ENCODE measurements at regions not wholly inside any gene's neighbourhood (a gene's known extent, or its start where the extent isn't known, plus 50 kb on each side); places are given as distances from the start of the nearest gene placed in this dataset.

GRCh38 chr1:80656641-80657040 lies 1144.1 kb upstream of the ADGRL2 start (continued):
- TF ChIP-seq, protein P1, sequence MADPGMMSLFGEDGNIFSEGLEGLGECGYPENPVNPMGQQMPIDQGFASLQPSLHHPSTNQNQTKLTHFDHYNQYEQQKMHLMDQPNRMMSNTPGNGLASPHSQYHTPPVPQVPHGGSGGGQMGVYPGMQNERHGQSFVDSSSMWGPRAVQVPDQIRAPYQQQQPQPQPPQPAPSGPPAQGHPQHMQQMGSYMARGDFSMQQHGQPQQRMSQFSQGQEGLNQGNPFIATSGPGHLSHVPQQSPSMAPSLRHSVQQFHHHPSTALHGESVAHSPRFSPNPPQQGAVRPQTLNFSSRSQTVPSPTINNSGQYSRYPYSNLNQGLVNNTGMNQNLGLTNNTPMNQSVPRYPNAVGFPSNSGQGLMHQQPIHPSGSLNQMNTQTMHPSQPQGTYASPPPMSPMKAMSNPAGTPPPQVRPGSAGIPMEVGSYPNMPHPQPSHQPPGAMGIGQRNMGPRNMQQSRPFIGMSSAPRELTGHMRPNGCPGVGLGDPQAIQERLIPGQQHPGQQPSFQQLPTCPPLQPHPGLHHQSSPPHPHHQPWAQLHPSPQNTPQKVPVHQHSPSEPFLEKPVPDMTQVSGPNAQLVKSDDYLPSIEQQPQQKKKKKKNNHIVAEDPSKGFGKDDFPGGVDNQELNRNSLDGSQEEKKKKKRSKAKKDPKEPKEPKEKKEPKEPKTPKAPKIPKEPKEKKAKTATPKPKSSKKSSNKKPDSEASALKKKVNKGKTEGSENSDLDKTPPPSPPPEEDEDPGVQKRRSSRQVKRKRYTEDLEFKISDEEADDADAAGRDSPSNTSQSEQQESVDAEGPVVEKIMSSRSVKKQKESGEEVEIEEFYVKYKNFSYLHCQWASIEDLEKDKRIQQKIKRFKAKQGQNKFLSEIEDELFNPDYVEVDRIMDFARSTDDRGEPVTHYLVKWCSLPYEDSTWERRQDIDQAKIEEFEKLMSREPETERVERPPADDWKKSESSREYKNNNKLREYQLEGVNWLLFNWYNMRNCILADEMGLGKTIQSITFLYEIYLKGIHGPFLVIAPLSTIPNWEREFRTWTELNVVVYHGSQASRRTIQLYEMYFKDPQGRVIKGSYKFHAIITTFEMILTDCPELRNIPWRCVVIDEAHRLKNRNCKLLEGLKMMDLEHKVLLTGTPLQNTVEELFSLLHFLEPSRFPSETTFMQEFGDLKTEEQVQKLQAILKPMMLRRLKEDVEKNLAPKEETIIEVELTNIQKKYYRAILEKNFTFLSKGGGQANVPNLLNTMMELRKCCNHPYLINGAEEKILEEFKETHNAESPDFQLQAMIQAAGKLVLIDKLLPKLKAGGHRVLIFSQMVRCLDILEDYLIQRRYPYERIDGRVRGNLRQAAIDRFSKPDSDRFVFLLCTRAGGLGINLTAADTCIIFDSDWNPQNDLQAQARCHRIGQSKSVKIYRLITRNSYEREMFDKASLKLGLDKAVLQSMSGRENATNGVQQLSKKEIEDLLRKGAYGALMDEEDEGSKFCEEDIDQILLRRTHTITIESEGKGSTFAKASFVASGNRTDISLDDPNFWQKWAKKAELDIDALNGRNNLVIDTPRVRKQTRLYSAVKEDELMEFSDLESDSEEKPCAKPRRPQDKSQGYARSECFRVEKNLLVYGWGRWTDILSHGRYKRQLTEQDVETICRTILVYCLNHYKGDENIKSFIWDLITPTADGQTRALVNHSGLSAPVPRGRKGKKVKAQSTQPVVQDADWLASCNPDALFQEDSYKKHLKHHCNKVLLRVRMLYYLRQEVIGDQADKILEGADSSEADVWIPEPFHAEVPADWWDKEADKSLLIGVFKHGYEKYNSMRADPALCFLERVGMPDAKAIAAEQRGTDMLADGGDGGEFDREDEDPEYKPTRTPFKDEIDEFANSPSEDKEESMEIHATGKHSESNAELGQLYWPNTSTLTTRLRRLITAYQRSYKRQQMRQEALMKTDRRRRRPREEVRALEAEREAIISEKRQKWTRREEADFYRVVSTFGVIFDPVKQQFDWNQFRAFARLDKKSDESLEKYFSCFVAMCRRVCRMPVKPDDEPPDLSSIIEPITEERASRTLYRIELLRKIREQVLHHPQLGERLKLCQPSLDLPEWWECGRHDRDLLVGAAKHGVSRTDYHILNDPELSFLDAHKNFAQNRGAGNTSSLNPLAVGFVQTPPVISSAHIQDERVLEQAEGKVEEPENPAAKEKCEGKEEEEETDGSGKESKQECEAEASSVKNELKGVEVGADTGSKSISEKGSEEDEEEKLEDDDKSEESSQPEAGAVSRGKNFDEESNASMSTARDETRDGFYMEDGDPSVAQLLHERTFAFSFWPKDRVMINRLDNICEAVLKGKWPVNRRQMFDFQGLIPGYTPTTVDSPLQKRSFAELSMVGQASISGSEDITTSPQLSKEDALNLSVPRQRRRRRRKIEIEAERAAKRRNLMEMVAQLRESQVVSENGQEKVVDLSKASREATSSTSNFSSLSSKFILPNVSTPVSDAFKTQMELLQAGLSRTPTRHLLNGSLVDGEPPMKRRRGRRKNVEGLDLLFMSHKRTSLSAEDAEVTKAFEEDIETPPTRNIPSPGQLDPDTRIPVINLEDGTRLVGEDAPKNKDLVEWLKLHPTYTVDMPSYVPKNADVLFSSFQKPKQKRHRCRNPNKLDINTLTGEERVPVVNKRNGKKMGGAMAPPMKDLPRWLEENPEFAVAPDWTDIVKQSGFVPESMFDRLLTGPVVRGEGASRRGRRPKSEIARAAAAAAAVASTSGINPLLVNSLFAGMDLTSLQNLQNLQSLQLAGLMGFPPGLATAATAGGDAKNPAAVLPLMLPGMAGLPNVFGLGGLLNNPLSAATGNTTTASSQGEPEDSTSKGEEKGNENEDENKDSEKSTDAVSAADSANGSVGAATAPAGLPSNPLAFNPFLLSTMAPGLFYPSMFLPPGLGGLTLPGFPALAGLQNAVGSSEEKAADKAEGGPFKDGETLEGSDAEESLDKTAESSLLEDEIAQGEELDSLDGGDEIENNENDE (IDR thresholded peaks at IDR 0.05; ENCODE audit: insufficient replicate concordance, low read length): no peak
- TF ChIP-seq ATF2 (IDR thresholded peaks at IDR 0.05; ENCODE audit: low read length) (no peak), FOSL1 (IDR thresholded peaks at IDR 0.05; ENCODE audit: insufficient read depth, low read depth, low read length) (no peak), HDAC2 (IDR thresholded peaks at IDR 0.05; ENCODE audit: borderline replicate concordance in 1 of 2, low read depth in 2 of 2, low read length in 2 of 2) (no peak), KDM4A (IDR thresholded peaks at IDR 0.05; ENCODE audit: low read depth, low read length, severe bottlenecking) (no peak), EGR1 (IDR thresholded peaks at IDR 0.05; ENCODE audit: borderline replicate concordance, low read depth, low read length) (no peak), RNF2 (IDR thresholded peaks at IDR 0.05; ENCODE audit: borderline replicate concordance, low read depth, low read length, missing control alignments, poor library complexity, severe bottlenecking) (no peak), SP4 (IDR thresholded peaks at IDR 0.05; ENCODE audit: low read length) (no peak)

Data from H1 (cell line).